ENCODE measurements at regions not wholly inside any gene's neighbourhood (a gene's known extent, or its start where the extent isn't known, plus 50 kb on each side); places are given as distances from the start of the nearest gene placed in this dataset.
A peak's percentile ranks its signal among the peaks of the same experiment; 100 is the strongest.

DNA sequence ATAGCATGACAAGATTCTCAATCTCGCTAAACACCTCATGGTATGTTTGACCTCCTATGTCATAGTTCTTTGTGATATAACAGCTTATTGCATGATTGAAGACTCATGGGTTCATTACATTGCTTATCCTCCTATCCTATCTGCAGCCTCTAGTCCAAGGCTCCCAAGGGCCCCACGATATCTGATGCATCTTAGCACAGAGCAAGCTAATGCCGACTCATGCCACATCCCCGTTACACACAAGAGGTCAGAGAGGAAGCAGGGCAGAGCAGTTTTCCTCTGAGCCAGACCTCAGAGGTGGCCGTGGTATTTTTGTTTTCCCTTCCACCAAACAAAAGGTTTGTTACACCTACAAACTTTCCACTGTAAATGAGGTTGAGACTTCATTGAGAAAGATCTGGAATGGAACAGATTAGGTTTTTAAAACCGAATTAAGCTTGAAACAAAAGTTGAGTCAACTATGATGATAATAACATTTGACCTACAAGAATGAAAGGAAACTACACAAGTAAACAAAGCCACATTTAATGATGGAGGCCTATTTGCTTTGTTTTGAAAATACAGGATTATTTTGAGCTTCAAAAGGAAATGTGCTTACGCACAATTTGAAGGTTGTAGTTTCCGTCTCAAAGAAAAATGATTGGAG is 133.9 kb upstream of the MYLIP start:
- Histone ChIP-seq H3K4me3 (replicated peaks in 1 of 3; ENCODE audit: low read depth in 2 of 3, low read length in 3 of 3) (no peak overlapping the region), H3K9me3 (replicated peaks in 1 of 2; ENCODE audit: control insufficient read depth in 1 of 2, insufficient read depth in 1 of 2, low read length in 2 of 2) (no peaks in the 10 kb centered on the region), H3K4me1 (ENCODE audit: control insufficient read depth in 1 of 2, insufficient read depth in 2 of 2, low read length in 2 of 2) (peaks cover 9 to 12% of the 10 kb centered on the region in 2 donors), H3K27me3 (ENCODE audit: control insufficient read depth in 2 of 2, insufficient read depth in 2 of 2, low read length in 2 of 2) (no peaks in the 10 kb centered on the region), H3K36me3 (replicated peaks in 1 of 2; ENCODE audit: control insufficient read depth in 1 of 2, insufficient read depth in 2 of 2, low read length in 2 of 2) (no peaks in the 10 kb centered on the region), H4K20me1 (ENCODE audit: insufficient read depth, low read length) (no peaks in the 10 kb centered on the region), H3K27ac (ENCODE audit: low read depth in 1 of 2, low read length in 2 of 2) (no peak overlapping the region), H3K9ac (ENCODE audit: insufficient read depth, low read length, poor library complexity, severe bottlenecking) (no peak overlapping the region), H3K4me2 (replicated peaks; ENCODE audit: extremely low read depth, low read length, poor library complexity, severe bottlenecking) (no peak overlapping the region), H3K79me2 (ENCODE audit: insufficient read depth, low read length) (no peaks in the 10 kb centered on the region), H2AFZ (ENCODE audit: insufficient read depth, low read depth, low read length, poor library complexity, severe bottlenecking) (no peak overlapping the region)
- Mint-ChIP-seq H3K9me3 (peaks cover 0 to 5% (median 1%) of the 10 kb centered on the region in 7 donors), H3K27me3 (ENCODE audit: low read depth in 3 of 3) (peaks cover 1 to 6% (median 3%) of the 10 kb centered on the region in 3 donors), H3K4me1 (peaks cover 15% of the 10 kb centered on the region), H3K4me3 (peak overlapping the region in 1 of 2 donors; percentile 49), H3K36me3 (no peaks in the 10 kb centered on the region), H3K27ac (no peak overlapping the region)
- intact Hi-C loops (cut with micrococcal nuclease) = no loop called here
- TF ChIP-seq, protein P1, sequence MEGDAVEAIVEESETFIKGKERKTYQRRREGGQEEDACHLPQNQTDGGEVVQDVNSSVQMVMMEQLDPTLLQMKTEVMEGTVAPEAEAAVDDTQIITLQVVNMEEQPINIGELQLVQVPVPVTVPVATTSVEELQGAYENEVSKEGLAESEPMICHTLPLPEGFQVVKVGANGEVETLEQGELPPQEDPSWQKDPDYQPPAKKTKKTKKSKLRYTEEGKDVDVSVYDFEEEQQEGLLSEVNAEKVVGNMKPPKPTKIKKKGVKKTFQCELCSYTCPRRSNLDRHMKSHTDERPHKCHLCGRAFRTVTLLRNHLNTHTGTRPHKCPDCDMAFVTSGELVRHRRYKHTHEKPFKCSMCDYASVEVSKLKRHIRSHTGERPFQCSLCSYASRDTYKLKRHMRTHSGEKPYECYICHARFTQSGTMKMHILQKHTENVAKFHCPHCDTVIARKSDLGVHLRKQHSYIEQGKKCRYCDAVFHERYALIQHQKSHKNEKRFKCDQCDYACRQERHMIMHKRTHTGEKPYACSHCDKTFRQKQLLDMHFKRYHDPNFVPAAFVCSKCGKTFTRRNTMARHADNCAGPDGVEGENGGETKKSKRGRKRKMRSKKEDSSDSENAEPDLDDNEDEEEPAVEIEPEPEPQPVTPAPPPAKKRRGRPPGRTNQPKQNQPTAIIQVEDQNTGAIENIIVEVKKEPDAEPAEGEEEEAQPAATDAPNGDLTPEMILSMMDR (IDR thresholded peaks at IDR 0.05) = no peak
- WGBS (ENCODE audit: insufficient coverage) = 40% methylated on average over 5 of the region's 8 CpGs
- no peak for DNase-seq

DNA sequence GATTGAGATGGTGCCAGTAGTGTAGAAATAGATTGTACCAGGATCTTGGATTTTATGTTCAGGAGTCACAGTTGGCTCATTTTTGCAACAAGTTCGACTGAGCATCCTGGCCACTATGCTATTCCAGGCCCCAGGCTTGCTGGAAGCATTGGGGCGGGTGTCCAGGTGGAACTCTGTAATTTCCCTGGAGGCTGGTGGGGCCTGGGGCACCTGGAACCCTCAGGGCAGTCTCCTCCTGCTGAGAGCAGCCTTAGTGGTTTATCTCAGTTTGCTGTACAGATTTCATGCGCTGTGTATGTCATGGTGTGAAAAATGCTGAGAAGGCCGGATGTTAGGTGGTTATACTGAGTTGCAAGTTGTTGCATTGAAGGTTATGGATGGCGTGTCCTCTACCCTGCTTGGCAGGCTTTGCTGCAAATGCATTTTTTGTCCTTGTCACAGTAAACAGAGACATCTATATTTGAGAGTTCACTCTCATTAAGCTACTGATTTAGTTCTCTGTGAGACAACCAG is 135.1 kb upstream of the MYLIP start:
- H3K4me1 Mint-ChIP-seq = peaks cover 15% of the 10 kb centered on the region
- H3K79me2 ChIP-seq (ENCODE audit: insufficient read depth, low read length) = no peaks in the 10 kb centered on the region
- no peak overlapping the region for H3K4me3 Mint-ChIP-seq
- WGBS (ENCODE audit: insufficient coverage) = 97% methylated on average over 3 of the region's 5 CpGs
- DNase-seq = no peak
- no peak overlapping the region for H3K27ac Mint-ChIP-seq
- no peaks in the 10 kb centered on the region for H3K36me3 ChIP-seq (replicated peaks in 1 of 2; ENCODE audit: control insufficient read depth in 1 of 2, insufficient read depth in 2 of 2, low read length in 2 of 2)
- H3K9me3 Mint-ChIP-seq = peaks cover 0 to 5% (median 1%) of the 10 kb centered on the region in 7 donors
- no peak overlapping the region for H2AFZ ChIP-seq (ENCODE audit: insufficient read depth, low read depth, low read length, poor library complexity, severe bottlenecking)
- H3K4me2 ChIP-seq (replicated peaks; ENCODE audit: extremely low read depth, low read length, poor library complexity, severe bottlenecking) = no peak overlapping the region
- H3K36me3 Mint-ChIP-seq = no peaks in the 10 kb centered on the region
- H3K27ac ChIP-seq (ENCODE audit: low read depth in 1 of 2, low read length in 2 of 2) = no peak overlapping the region
- H3K4me3 ChIP-seq (replicated peaks in 1 of 3; ENCODE audit: low read depth in 2 of 3, low read length in 3 of 3) = no peak overlapping the region
- peaks cover 1 to 6% (median 3%) of the 10 kb centered on the region in 3 donors for H3K27me3 Mint-ChIP-seq (ENCODE audit: low read depth in 3 of 3)
- TF ChIP-seq, protein P1 (IDR thresholded peaks at IDR 0.05) = no peak
- no peaks in the 10 kb centered on the region for H3K9me3 ChIP-seq (replicated peaks in 1 of 2; ENCODE audit: control insufficient read depth in 1 of 2, insufficient read depth in 1 of 2, low read length in 2 of 2)
- H3K4me1 ChIP-seq (ENCODE audit: control insufficient read depth in 1 of 2, insufficient read depth in 2 of 2, low read length in 2 of 2) = peaks cover 9 to 12% of the 10 kb centered on the region in 2 donors
- no peaks in the 10 kb centered on the region for H3K27me3 ChIP-seq (ENCODE audit: control insufficient read depth in 2 of 2, insufficient read depth in 2 of 2, low read length in 2 of 2)
- H3K9ac ChIP-seq (ENCODE audit: insufficient read depth, low read length, poor library complexity, severe bottlenecking) = no peak overlapping the region
- intact Hi-C loops (cut with micrococcal nuclease) = no loop called here
- no peaks in the 10 kb centered on the region for H4K20me1 ChIP-seq (ENCODE audit: insufficient read depth, low read length)

Measured in CD14-positive monocyte (primary cell).